ENCODE measurements at regions not wholly inside any gene's neighbourhood (a gene's known extent, or its start where the extent isn't known, plus 50 kb on each side); places are given as distances from the start of the nearest gene placed in this dataset.

- H3K4me1 ChIP-seq: no peaks in the 10 kb centered on the region
- in situ Hi-C loops (cut with MboI; ENCODE audit: low pct_ligation_motif_present in 1 of 4, low pct_unique_long_range_greater_than_20kb in 1 of 4, low sequenced_read_pairs in 3 of 4): no loop called here
- WGBS, 2 donors (ENCODE audit: low coverage in 1 of 2): 77 to 92% methylated on average over 3 to 5 of the region's 5 CpGs
- no peaks in the 10 kb centered on the region for H3K36me3 ChIP-seq
- no peak overlapping the region for H3K4me3 ChIP-seq
- H3K27ac ChIP-seq: no peak overlapping the region
- no peaks in the 10 kb centered on the region for H3K27me3 ChIP-seq
- intact Hi-C loops (cut with DNase I; ENCODE audit: low total_unique reads): no loop called here
- no peaks in the 10 kb centered on the region for H3K9me3 ChIP-seq
- TF ChIP-seq POLR2AphosphoS5 (IDR thresholded peaks at IDR 0.05) (no peak), POLR2A (IDR thresholded peaks at IDR 0.05) (no peak), EP300 (IDR thresholded peaks at IDR 0.05; ENCODE audit: low read depth) (no peak)
- TF ChIP-seq, protein P1, sequence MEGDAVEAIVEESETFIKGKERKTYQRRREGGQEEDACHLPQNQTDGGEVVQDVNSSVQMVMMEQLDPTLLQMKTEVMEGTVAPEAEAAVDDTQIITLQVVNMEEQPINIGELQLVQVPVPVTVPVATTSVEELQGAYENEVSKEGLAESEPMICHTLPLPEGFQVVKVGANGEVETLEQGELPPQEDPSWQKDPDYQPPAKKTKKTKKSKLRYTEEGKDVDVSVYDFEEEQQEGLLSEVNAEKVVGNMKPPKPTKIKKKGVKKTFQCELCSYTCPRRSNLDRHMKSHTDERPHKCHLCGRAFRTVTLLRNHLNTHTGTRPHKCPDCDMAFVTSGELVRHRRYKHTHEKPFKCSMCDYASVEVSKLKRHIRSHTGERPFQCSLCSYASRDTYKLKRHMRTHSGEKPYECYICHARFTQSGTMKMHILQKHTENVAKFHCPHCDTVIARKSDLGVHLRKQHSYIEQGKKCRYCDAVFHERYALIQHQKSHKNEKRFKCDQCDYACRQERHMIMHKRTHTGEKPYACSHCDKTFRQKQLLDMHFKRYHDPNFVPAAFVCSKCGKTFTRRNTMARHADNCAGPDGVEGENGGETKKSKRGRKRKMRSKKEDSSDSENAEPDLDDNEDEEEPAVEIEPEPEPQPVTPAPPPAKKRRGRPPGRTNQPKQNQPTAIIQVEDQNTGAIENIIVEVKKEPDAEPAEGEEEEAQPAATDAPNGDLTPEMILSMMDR (IDR thresholded peaks at IDR 0.05): no peak
- no peak for DNase-seq
These were observed 145.0 kb upstream of the TMCO5A start for GRCh38 chr15:37789397-37789786.

- intact Hi-C loops (cut with DNase I; ENCODE audit: low total_unique reads): no loop called here
- Histone ChIP-seq H3K4me3 (no peak overlapping the region), H3K4me1 (no peaks in the 10 kb centered on the region), H3K36me3 (no peaks in the 10 kb centered on the region), H3K27ac (no peak overlapping the region), H3K27me3 (no peaks in the 10 kb centered on the region), H3K9me3 (no peaks in the 10 kb centered on the region)
- in situ Hi-C loops (cut with MboI; ENCODE audit: low pct_ligation_motif_present in 1 of 4, low pct_unique_long_range_greater_than_20kb in 1 of 4, low sequenced_read_pairs in 3 of 4): no loop called here
- TF ChIP-seq EP300 (IDR thresholded peaks at IDR 0.05; ENCODE audit: low read depth): no peak
- no peak for TF ChIP-seq POLR2A (IDR thresholded peaks at IDR 0.05)
- no peak for TF ChIP-seq POLR2AphosphoS5 (IDR thresholded peaks at IDR 0.05)
- TF ChIP-seq, protein P1 (IDR thresholded peaks at IDR 0.05): no peak
- no peak for DNase-seq
These were observed 144.6 kb upstream of the TMCO5A start for GRCh38 chr15:37789881-37790280.

DNA sequence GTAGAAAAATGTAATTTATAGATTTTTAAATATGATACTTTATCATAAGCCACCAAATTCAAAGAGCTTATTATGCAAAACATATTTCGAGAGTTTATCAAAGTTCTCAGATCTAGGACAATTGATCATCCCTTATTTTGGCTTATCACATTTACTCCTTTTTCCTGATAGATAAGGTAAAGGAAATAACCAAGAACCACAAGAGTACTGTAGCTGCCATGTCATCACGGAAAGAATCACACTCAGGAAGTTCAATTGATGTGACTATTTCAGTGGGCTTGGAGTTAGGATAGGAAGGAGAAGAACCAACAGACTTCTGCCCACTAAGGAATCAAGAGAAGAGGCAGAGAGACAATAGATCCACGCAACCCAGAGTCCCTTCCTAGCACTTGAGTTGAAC lies 142.7 kb upstream of the TMCO5A start:
- Histone ChIP-seq H3K4me1 (no peaks in the 10 kb centered on the region), H3K27ac (no peak overlapping the region), H3K4me3 (no peak overlapping the region), H3K36me3 (no peaks in the 10 kb centered on the region), H3K27me3 (no peaks in the 10 kb centered on the region), H3K9me3 (no peaks in the 10 kb centered on the region)
- DNase-seq: no peak
- TF ChIP-seq EP300 (IDR thresholded peaks at IDR 0.05; ENCODE audit: low read depth) (no peak), POLR2AphosphoS5 (IDR thresholded peaks at IDR 0.05) (no peak), POLR2A (IDR thresholded peaks at IDR 0.05) (no peak)
- TF ChIP-seq, protein P1 (IDR thresholded peaks at IDR 0.05): no peak
- intact Hi-C loops (cut with DNase I; ENCODE audit: low total_unique reads) (no loop called here), in situ Hi-C loops (cut with MboI; ENCODE audit: low pct_ligation_motif_present in 1 of 4, low pct_unique_long_range_greater_than_20kb in 1 of 4, low sequenced_read_pairs in 3 of 4) (no loop called here)
- 78 to 90% methylated on average over 3 of the region's 3 CpGs for WGBS, 2 donors (ENCODE audit: low coverage in 1 of 2)

GRCh38 chr15:37792351-37792750 lies 142.1 kb upstream of the TMCO5A start:
- no peak for TF ChIP-seq POLR2AphosphoS5 (IDR thresholded peaks at IDR 0.05)
- TF ChIP-seq, protein P1 (IDR thresholded peaks at IDR 0.05): no peak
- TF ChIP-seq POLR2A (IDR thresholded peaks at IDR 0.05): no peak
- TF ChIP-seq EP300 (IDR thresholded peaks at IDR 0.05; ENCODE audit: low read depth): no peak
- intact Hi-C loops (cut with DNase I; ENCODE audit: low total_unique reads) (no loop called here), in situ Hi-C loops (cut with MboI; ENCODE audit: low pct_ligation_motif_present in 1 of 4, low pct_unique_long_range_greater_than_20kb in 1 of 4, low sequenced_read_pairs in 3 of 4) (no loop called here)
- no peaks in the 10 kb centered on the region for H3K4me1 ChIP-seq
- H3K9me3 ChIP-seq: no peaks in the 10 kb centered on the region
- DNase-seq: no peak
- H3K36me3 ChIP-seq: no peaks in the 10 kb centered on the region
- no peak overlapping the region for H3K4me3 ChIP-seq
- no peak overlapping the region for H3K27ac ChIP-seq
- 83 to 90% methylated on average over 3 to 4 of the region's 4 CpGs for WGBS, 2 donors (ENCODE audit: low coverage in 1 of 2)
- H3K27me3 ChIP-seq: no peaks in the 10 kb centered on the region
